GM21515 (cell line): ENCODE measurements at regions not wholly inside any gene's neighbourhood (a gene's known extent, or its start where the extent isn't known, plus 50 kb on each side); places are given as distances from the start of the nearest gene placed in this dataset.

Experiments used
- ATAC-seq: cut with Tn5 transposase; IDR thresholded peaks from one replicate; pipeline ENCODE4 v1.9.1; 2021; ENCODE audit not compliant: unreplicated experiment

- ATAC-seq = no peak
These were observed 90.5 kb downstream of the VSTM2A start for GRCh38 chr7:54632696-54633095.

- ATAC-seq = no peak
These were observed 87.6 kb downstream of the VSTM2A start for GRCh38 chr7:54629771-54630170.

GRCh38 chr7:54622696-54623309, 80.6 kb downstream of the VSTM2A start:
- no peak for ATAC-seq
